HG03442 (cell line): ENCODE measurements at regions not wholly inside any gene's neighbourhood (a gene's known extent, or its start where the extent isn't known, plus 50 kb on each side); places are given as distances from the start of the nearest gene placed in this dataset.

Experiments
- ATAC-seq: cut with Tn5 transposase; IDR thresholded peaks from one replicate; pipeline ENCODE4 v1.9.1; 2021; ENCODE audit warnings: mild to moderate bottlenecking, moderate library complexity; ENCODE audit not compliant: unreplicated experiment

GRCh38 chr6:159357211-159357915 is 188.2 kb downstream of the FNDC1 start:
- no peak for ATAC-seq

- no peak for ATAC-seq
These were observed 184.0 kb downstream of the FNDC1 start for GRCh38 chr6:159353193-159353592.

GRCh38 chr6:159351707-159352106 is 182.5 kb downstream of the FNDC1 start:
- no peak for ATAC-seq

- ATAC-seq: no peak
These were observed 180.7 kb downstream of the FNDC1 start for GRCh38 chr6:159349915-159350314.

GRCh38 chr6:159343709-159344108 is 174.5 kb downstream of the FNDC1 start:
- ATAC-seq: no peak

GRCh38 chr6:159342146-159342545 is 172.9 kb downstream of the FNDC1 start:
- ATAC-seq: no peak

GRCh38 chr6:159334068-159334467 is 164.9 kb downstream of the FNDC1 start:
- ATAC-seq: no peak

- ATAC-seq: no peak
These were observed 162.3 kb downstream of the FNDC1 start for GRCh38 chr6:159331451-159331850.

- no peak for ATAC-seq
These were observed 159.9 kb downstream of the FNDC1 start for GRCh38 chr6:159329081-159329480.

GRCh38 chr6:159328052-159328451 is 158.9 kb downstream of the FNDC1 start:
- no peak for ATAC-seq

- no peak for ATAC-seq
These were observed 156.3 kb downstream of the FNDC1 start for GRCh38 chr6:159325476-159325875.

GRCh38 chr6:159324596-159324995 is 155.4 kb downstream of the FNDC1 start:
- ATAC-seq: no peak
